HUES48 (cell line): ENCODE measurements at regions not wholly inside any gene's neighbourhood (a gene's known extent, or its start where the extent isn't known, plus 50 kb on each side); places are given as distances from the start of the nearest gene placed in this dataset.

Experiments used
- H3K27ac ChIP-seq: one replicate; pipeline ENCODE4 v1.7.0; 2013; ENCODE audit warnings: low read depth, low read length, inconsistent platforms
- H3K27me3 ChIP-seq: 2 replicates; pipeline ENCODE4 v1.6.1; 2013; ENCODE audit warnings: mild to moderate bottlenecking, low read length; ENCODE audit not compliant: control insufficient read depth, insufficient read depth
- H3K36me3 ChIP-seq: 2 replicates; pipeline ENCODE4 v1.6.1; 2013; ENCODE audit warnings: low read length; ENCODE audit not compliant: control insufficient read depth, insufficient read depth
- H3K4me1 ChIP-seq: 2 replicates; pipeline ENCODE4 v1.6.1; 2013; ENCODE audit warnings: mild to moderate bottlenecking, low read length; ENCODE audit not compliant: control insufficient read depth, insufficient read depth
- H3K4me3 ChIP-seq: 2 replicates; pipeline ENCODE4 v1.5.1; 2013; ENCODE audit warnings: mild to moderate bottlenecking, low read depth, low read length
- H3K9ac ChIP-seq: 2 replicates; pipeline ENCODE4 v1.6.1; 2013; ENCODE audit warnings: mild to moderate bottlenecking, low read depth, low read length, moderate library complexity
- H3K9me3 ChIP-seq: 2 replicates; pipeline ENCODE4 v1.6.1; 2013; ENCODE audit warnings: low read length; ENCODE audit not compliant: control insufficient read depth, insufficient read depth

DNA sequence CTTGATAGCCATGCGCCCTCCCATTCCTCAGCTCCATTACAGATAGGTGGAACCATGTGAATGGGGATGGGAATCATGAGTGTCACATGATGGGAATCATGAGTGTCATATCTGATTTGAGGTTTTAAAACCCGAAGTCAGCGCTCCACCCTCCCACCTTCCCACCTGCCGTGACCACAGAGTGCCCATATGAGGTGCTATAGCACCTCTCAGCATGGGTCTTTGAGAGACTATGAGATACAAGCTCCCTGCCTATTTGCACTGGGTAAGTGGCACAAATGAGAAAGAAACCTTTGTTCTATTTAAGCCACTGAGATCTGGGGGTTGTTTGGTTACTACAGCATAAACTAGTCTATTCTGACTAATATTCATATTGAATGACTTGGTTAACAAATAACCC is 78.5 kb upstream of the PTPRM start:
- no peaks in the 10 kb centered on the region for H3K36me3 ChIP-seq
- no peak overlapping the region for H3K4me3 ChIP-seq
- H3K4me1 ChIP-seq, result no peaks in the 10 kb centered on the region
- H3K27me3 ChIP-seq, result no peaks in the 10 kb centered on the region
- no peak overlapping the region for H3K9ac ChIP-seq
- H3K27ac ChIP-seq, result no peak overlapping the region
- no peaks in the 10 kb centered on the region for H3K9me3 ChIP-seq

DNA sequence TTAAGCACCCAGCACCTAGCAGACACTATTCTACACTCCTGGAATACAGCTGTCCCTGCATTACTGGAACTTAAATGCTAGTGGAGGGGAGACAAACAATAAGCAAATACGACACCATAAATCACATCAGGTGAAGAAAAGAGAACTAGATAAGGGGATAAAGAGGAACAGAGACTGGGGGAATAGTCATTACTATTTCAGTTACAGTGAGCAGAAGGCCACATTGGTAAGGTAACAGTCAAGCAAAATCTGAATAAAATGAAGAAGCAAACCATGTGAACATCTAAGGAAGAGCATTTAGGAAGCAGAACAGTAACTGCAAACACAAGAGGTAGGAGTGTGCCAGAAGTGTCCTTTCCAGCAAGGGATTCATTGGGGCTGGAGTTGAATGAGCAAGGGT is 77.0 kb upstream of the PTPRM start:
- Histone ChIP-seq H3K4me1 (no peaks in the 10 kb centered on the region), H3K4me3 (no peak overlapping the region), H3K9me3 (no peaks in the 10 kb centered on the region), H3K36me3 (no peaks in the 10 kb centered on the region), H3K27ac (no peak overlapping the region), H3K9ac (no peak overlapping the region), H3K27me3 (no peaks in the 10 kb centered on the region)

DNA sequence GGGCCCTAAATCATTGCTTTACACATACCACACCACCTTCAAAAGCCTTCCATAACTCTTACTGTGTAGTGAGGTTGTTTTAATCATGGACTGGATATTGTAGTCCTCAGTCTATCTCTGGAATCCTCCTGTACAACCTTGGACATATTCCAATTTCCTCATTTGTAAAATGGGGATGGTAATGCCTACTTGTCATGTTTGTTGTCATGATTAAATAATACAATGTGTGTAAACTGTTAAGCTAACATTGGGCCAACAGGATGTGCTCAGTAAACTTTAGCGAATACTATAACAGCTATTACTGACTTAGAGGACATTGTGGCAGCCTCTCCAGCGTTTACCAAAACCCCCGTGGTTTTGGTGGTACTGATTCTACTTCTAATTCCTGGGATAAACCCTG is 74.7 kb upstream of the PTPRM start:
- no peak overlapping the region for H3K27ac ChIP-seq
- H3K27me3 ChIP-seq, result no peaks in the 10 kb centered on the region
- no peak overlapping the region for H3K4me3 ChIP-seq
- no peak overlapping the region for H3K9ac ChIP-seq
- H3K4me1 ChIP-seq, result no peaks in the 10 kb centered on the region
- H3K36me3 ChIP-seq, result no peaks in the 10 kb centered on the region
- no peaks in the 10 kb centered on the region for H3K9me3 ChIP-seq

DNA sequence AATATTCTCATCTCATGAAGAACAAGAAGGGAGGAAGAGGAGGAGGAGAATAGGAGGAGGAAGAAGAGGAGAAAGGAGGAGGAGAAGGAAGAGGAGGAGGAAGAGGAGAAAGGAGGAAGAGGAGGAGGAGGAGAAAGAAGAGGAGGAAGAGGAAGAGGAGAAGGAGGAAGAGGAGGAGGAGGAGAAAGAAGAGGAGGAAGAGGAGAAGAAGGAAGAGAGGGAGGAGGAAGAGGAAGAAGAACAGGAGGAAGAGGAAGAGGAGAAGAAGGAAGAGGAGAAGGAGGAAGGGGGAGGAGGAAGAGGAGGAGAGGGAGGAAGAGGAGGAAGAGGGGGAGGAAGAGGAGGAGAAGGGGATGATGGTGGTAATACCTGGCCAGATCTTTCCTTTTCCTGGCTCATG is 70.0 kb upstream of the PTPRM start:
- Histone ChIP-seq H3K9ac (no peak overlapping the region), H3K9me3 (no peaks in the 10 kb centered on the region), H3K27ac (no peak overlapping the region), H3K27me3 (no peaks in the 10 kb centered on the region), H3K36me3 (no peaks in the 10 kb centered on the region), H3K4me3 (no peak overlapping the region), H3K4me1 (no peaks in the 10 kb centered on the region)

GRCh38 chr18:7511106-7511505 is 56.0 kb upstream of the PTPRM start:
- Histone ChIP-seq H3K27ac (no peak overlapping the region), H3K4me3 (no peak overlapping the region), H3K27me3 (no peaks in the 10 kb centered on the region), H3K9ac (no peak overlapping the region), H3K36me3 (no peaks in the 10 kb centered on the region), H3K4me1 (peaks cover 26% of the 10 kb centered on the region), H3K9me3 (no peaks in the 10 kb centered on the region)

DNA sequence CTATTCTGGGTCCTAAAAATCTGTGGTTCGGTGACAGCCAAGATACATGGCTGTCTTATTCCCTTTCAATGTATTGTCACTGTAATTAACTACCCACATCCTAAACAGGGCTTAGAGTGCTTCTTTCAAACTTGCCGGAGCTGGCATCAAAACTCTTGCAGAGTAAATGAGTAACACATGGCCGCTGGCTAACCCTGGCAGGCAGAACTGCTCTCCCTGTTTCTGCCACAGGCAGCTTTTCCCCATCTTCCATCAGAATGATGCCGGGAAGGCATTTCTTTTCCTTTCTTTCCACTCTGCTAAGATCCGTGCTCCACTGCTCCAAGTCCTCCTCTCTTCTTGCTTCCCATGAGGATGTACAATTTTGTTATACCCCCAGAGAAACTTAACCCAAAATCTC is 54.8 kb upstream of the PTPRM start:
- H3K9me3 ChIP-seq, result no peaks in the 10 kb centered on the region
- H3K4me3 ChIP-seq, result no peak overlapping the region
- no peak overlapping the region for H3K27ac ChIP-seq
- H3K9ac ChIP-seq, result no peak overlapping the region
- H3K4me1 ChIP-seq, result peaks cover 36% of the 10 kb centered on the region
- no peaks in the 10 kb centered on the region for H3K27me3 ChIP-seq
- H3K36me3 ChIP-seq, result no peaks in the 10 kb centered on the region

GRCh38 chr18:7512990-7513389 is 54.1 kb upstream of the PTPRM start:
- no peaks in the 10 kb centered on the region for H3K36me3 ChIP-seq
- H3K9ac ChIP-seq, result no peak overlapping the region
- no peak overlapping the region for H3K4me3 ChIP-seq
- no peak overlapping the region for H3K27ac ChIP-seq
- no peaks in the 10 kb centered on the region for H3K27me3 ChIP-seq
- no peaks in the 10 kb centered on the region for H3K9me3 ChIP-seq
- peaks cover 36% of the 10 kb centered on the region for H3K4me1 ChIP-seq

DNA sequence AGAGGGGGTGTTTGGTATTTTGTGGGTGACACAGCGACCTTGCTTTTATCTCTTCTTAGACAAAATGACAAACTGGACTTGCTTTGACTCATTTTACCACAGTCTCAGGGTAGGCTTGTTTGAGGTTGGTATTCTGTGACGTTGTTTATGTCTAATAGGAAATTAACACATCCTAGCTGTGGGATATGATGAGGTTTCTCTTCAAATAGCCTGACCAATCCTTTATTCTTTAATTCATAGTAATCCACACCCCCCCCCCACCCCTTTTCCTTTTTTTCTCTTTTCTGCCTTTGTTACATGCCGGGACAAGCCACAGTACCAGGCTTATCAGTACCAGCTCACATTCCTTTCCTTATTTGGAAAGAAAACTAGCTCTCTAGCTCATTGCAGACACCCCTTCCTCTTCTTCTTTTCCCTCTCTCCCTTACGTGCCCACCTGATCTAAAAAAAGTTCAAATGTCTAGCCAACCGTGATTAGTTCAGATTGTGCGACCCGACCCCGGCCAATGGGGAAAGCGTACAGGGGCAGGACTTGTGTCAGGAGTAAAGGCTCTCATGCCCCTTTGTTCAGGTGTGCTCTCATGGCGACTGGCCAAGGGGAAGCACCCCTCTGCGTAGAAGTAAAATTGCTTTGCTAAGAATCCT is 52.2 kb upstream of the PTPRM start:
- Histone ChIP-seq H3K27ac (peak overlapping the region; percentile 39), H3K27me3 (no peaks in the 10 kb centered on the region), H3K9ac (peak overlapping the region; percentile 39; the same call in 1 of the 2 replicates)

DNA sequence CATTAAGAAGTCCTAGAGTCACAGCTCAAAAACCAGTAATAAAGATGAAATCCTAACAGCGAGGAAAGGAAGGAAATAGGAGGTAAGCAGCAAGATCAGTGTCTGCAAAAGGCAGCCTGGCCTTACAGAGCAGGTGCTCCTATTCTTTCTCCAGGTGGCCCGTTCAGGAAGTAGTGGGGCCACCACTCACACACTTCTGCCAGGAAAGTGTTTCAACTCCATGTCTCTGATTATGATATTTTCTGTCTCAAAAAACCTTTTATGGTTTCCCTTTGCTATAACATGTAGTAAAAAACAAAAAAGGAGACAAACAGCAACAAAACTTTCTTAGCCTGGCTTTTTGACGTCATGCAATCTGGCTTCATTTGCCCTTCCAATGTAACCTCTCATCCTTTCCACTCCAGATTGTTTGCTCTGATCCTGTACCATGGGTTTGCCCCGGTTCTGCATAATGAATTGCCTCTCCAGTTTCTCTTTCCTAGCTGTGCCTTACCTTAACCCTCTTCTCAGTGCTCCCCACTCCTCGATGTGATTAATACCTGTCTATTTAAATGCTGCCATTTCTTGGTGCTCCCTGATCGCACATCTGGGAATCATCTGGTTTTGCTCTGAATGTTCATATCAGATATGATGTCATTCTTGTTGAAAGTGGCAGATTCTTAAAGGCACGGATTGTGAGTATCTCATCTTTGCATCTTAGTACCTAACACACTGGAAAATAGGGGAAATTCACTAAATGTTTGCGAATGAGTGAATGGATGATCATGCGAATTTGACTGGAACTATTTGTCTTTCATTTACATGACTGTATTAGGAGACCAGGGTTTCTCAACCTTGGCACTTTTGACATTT is 50.6 kb upstream of the PTPRM start:
- Histone ChIP-seq H3K9me3 (no peaks in the 10 kb centered on the region), H3K36me3 (no peaks in the 10 kb centered on the region), H3K27me3 (no peaks in the 10 kb centered on the region), H3K4me3 (no peak overlapping the region), H3K9ac (no peak overlapping the region), H3K4me1 (peaks cover 55% of the 10 kb centered on the region), H3K27ac (no peak overlapping the region)

More for the DNA sequence above, 52.2 kb upstream of the PTPRM start:
- Histone ChIP-seq H3K36me3 (no peaks in the 10 kb centered on the region), H3K4me3 (no peak overlapping the region), H3K9me3 (no peaks in the 10 kb centered on the region), H3K4me1 (peaks cover 44% of the 10 kb centered on the region)
